LNCaP clone FGC (cell line): ENCODE measurements at regions not wholly inside any gene's neighbourhood (a gene's known extent, or its start where the extent isn't known, plus 50 kb on each side); places are given as distances from the start of the nearest gene placed in this dataset.

ENCODE experiments used
- DNase-seq: peaks from one replicate; pipeline ENCODE4 v3.0.0-alpha.2; 2011; ENCODE audit warnings: low read depth
- H3K4me3 ChIP-seq: 2 replicates; pipeline ENCODE4 v1.5.1; 2011; ENCODE audit warnings: mild to moderate bottlenecking, low read depth, low read length, control low read depth
- TF ChIP-seq, protein P1 (sequence below): IDR thresholded peaks from 2 replicates; pipeline ENCODE4 v1.5.1; 2012; ENCODE audit warnings: mild to moderate bottlenecking; ENCODE audit not compliant: control insufficient read depth, insufficient read depth; ENCODE audit errors: extremely low read depth

DNA sequence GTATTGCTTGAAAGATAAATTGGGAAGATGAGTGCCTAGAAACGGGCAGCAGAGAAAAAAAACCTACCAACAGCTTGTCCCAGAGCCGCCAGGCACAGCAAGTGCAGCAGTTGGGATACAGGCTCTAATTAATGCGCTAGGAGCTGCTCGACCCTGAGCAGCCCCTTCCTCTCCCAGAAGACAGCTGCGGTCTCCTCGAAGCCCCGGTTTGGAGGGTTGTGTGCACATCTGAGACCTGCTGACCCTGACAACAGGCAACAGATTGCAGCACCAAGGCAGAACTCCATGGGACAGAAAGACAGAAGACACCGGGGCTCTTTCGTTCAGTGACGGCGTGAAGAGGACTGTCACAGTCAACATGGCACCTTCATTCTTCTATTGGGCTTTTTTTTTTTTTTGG lies 101.4 kb downstream of the TSEN15 start:
- DNase-seq, result no peak
- H3K4me3 ChIP-seq, result no peak overlapping the region
- TF ChIP-seq, protein P1, sequence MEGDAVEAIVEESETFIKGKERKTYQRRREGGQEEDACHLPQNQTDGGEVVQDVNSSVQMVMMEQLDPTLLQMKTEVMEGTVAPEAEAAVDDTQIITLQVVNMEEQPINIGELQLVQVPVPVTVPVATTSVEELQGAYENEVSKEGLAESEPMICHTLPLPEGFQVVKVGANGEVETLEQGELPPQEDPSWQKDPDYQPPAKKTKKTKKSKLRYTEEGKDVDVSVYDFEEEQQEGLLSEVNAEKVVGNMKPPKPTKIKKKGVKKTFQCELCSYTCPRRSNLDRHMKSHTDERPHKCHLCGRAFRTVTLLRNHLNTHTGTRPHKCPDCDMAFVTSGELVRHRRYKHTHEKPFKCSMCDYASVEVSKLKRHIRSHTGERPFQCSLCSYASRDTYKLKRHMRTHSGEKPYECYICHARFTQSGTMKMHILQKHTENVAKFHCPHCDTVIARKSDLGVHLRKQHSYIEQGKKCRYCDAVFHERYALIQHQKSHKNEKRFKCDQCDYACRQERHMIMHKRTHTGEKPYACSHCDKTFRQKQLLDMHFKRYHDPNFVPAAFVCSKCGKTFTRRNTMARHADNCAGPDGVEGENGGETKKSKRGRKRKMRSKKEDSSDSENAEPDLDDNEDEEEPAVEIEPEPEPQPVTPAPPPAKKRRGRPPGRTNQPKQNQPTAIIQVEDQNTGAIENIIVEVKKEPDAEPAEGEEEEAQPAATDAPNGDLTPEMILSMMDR, result no peak

DNA sequence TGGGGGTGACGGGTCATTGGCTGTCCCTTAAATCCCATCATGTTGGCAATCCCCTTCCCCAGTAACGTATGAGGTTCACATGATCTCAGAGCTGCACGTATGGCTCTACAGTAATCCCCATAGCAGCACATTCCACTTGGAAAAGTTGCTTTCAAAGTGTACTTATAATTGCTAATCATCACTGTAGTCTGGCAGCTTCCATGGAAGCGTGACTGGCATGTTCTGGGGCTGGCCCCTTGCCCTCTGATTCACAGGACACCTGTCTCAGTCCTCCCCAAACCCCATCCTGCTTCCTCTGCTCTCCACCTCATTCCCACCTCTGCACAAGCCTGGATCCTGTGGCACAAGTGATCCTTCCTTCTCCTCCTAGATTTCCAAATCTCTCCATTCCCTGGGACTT lies 102.2 kb downstream of the TSEN15 start:
- no peak overlapping the region for H3K4me3 ChIP-seq
- DNase-seq, result no peak
- TF ChIP-seq, protein P1, result no peak

DNA sequence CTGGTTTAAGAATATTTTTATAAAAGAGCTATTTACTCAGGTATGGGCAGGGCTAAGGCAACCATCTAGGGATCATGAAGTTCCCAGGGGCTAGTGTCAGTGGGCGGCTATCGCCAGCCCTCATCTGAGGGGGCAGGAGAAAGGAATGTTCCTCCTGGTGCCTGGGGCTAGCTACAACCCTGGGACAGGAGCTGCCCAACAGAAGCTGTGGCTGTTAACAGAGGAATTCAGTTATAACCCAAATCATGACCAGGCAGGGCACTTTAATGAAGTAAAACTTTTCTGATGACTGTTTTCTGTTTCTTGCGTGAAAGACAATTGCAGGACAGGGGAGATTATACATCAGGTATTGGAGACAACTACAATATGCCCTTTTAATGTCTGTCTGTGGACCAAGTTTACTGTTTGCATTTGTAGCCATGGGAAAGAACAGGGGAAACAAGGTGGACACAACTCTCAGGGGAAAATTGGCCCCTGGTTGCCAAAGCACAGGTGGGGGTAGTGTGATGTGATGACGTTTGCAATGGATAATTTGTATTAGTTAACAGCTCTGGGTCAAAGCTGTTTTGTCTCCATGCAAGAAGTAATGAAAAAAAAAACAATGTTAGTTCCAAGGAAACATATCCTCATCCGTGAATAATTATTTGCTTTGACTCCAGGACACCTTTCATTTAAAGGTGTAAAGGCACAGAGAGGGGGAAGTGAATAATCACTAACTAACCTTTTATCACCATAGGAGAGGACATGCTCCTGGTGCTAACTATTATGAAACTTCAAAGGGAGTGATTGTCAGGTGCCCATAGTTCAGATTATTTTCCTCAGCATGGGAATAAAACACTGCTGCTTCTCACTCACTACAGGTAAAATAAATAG lies 105.2 kb downstream of the TSEN15 start:
- no peak for DNase-seq
- TF ChIP-seq, protein P1, result no peak
- no peak overlapping the region for H3K4me3 ChIP-seq

DNA sequence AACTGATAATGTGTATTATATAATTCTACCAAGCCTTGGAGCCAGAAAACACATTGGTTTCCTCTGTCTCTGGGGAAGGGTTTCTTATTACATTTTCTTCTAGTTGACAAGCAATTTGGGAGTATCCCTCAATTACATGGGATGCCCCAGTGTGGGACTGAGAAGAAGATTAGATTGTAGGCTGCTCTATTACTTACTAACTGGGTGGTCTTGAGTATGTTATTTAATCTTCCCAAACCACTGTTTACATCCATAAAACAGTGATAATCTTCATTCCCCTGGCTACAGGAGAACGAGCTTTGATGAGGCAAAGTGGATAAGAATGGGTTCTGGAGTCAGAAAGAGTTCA lies 105.8 kb downstream of the TSEN15 start:
- H3K4me3 ChIP-seq, result no peak overlapping the region
- TF ChIP-seq, protein P1, result no peak
- no peak for DNase-seq

DNA sequence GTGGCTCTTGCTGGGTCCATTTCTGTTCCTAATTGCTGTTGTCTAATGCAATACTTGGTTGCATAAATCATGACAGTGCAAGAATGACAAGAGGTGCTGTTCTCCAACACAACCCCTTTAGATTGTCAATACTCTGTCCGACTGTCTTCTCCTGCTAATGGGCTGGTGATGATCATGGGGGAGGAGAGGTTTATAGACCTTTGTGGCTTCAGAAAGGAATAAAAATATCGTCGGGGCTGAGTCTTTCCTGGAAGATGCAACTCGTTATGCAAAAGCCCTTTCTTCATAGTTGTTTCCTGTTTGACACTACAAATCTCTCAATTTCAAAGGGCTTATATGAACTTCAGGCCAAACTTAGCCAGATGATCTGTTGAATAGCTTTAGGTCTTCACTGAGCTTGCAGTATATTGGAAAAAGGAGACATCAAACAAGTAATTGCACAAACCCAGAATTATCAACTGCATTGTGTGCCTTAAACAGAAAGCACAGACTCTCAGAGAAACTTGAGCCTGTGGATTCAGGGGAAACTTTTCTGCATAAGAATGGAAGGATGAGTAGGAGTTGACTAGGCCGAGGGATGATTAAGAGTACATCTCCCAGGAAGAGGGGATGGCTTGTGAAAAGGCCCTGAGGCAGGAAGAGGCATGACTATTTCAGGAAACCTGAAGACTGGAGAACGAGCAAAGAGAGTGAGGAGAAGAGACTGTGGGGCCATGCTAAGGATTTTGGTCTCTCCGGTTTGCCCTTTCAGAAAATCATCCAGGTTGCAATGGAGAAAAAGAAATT lies 107.6 kb downstream of the TSEN15 start:
- TF ChIP-seq, protein P1, result no peak
- DNase-seq, result no peak
- no peak overlapping the region for H3K4me3 ChIP-seq

DNA sequence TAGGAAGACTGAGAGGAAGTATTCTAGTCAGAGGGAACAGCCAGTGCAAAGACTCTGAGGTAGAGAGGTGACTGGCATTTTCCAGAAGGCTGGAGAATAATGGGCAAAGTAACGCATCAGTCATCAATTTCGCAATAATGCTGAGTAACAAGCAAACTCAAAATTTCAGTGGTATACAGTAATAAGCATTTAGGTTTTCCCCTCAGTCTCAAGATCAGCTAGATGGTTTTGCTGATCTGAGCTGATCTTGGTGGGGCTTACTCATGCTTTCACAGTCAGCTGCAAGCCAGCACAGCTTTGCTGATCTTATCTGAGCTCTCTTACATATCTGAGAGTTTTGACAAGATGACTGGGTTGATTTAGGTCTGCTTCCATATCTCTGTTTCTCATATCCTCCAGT lies 108.7 kb downstream of the TSEN15 start:
- TF ChIP-seq, protein P1, result no peak
- DNase-seq, result no peak
- H3K4me3 ChIP-seq, result no peak overlapping the region
